Lower leg skin (tissue), 4 donors: ENCODE measurements at regions not wholly inside any gene's neighbourhood (a gene's known extent, or its start where the extent isn't known, plus 50 kb on each side); places are given as distances from the start of the nearest gene placed in this dataset.

Experiments used
- DNase-seq, 2 donors: peaks; one replicate each; pipeline ENCODE4 v3.0.0-alpha.2; 2019; ENCODE audit warnings: low spot score in 2 of 2
- H3K4me3 ChIP-seq: fragments of 200-600 bp; sonication (generic); 2 replicates; pipeline ENCODE4 v1.5.1; 2017; ENCODE audit warnings: mild to moderate bottlenecking, low read depth; ENCODE audit not compliant: poor library complexity, severe bottlenecking
- CTCF ChIP-seq, 3 donors: fragments of 450-650 bp; IDR thresholded peaks; one replicate each; pipeline ENCODE4 v1.5.1; 2016; ENCODE audit warnings: antibody characterized with exemption in 3 of 3, mild to moderate bottlenecking in 3 of 3, moderate library complexity in 2 of 3
- POLR2A ChIP-seq, 2 donors: fragments of 450-650 bp; IDR thresholded peaks; one replicate each; pipeline ENCODE4 v1.6.1; 2016 to 2017; ENCODE audit warnings: antibody characterized with exemption in 2 of 2, mild to moderate bottlenecking in 1 of 2, moderate library complexity in 1 of 2
- WGBS, 2 donors: methylation state at CpG; one replicate each; pipeline ENCODE4 v1.1.5; 2018; 5-methylcytosine and 5-hydroxymethylcytosine counted together
- intact Hi-C: fragments of 100-400 bp; cut with DNase I; formaldehyde crosslinking; loops from one replicate; pipeline ENCODE4 v1.15.0; 2023; ENCODE audit warnings: low total_unique reads

- no peak overlapping the region for H3K4me3 ChIP-seq
- 85 to 88% methylated on average over 8 of the region's 8 CpGs for WGBS, 2 donors
- intact Hi-C loops = no loop called here
- no peak for DNase-seq
- TF ChIP-seq CTCF (IDR thresholded peaks at IDR 0.05) = no peak
- no peak for TF ChIP-seq POLR2A (IDR thresholded peaks at IDR 0.05)
Observed at GRCh38 chr18:26794230-26795101, 71.0 kb downstream of the AQP4 start.

- 93 to 98% methylated on average over 1 of the region's 1 CpG for WGBS, 2 donors
- intact Hi-C loops = no loop called here
- H3K4me3 ChIP-seq = no peak overlapping the region
Observed at GRCh38 chr18:26792661-26793060, 72.8 kb downstream of the AQP4 start.

DNA sequence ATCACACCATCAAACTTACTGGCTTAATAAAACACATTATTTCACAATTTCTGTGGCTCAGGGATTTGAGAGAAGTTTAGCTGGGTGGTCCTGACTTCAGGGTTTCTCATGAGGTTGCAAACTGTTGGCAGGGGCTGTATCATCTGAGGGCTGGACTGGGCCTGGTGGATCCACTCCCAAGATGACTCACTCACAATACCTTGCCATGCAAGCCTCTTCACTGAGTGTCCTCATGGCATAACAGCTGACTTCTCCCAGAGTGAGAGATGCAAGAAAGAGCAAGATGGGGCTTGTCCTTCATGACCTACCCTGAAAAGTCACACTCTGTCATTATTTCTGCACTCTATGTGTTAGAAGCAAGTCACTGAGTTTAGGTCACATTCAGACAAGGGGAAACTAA is 73.8 kb downstream of the AQP4 start:
- no peak overlapping the region for H3K4me3 ChIP-seq
- no peak for DNase-seq
- intact Hi-C loops = no loop called here
- TF ChIP-seq POLR2A (IDR thresholded peaks at IDR 0.05) = no peak
- no peak for TF ChIP-seq CTCF (IDR thresholded peaks at IDR 0.05)

More at GRCh38 chr18:26792661-26793060, 72.8 kb downstream of the AQP4 start:
- TF ChIP-seq CTCF (IDR thresholded peaks at IDR 0.05) (no peak), POLR2A (IDR thresholded peaks at IDR 0.05) (no peak)
- no peak for DNase-seq

DNA sequence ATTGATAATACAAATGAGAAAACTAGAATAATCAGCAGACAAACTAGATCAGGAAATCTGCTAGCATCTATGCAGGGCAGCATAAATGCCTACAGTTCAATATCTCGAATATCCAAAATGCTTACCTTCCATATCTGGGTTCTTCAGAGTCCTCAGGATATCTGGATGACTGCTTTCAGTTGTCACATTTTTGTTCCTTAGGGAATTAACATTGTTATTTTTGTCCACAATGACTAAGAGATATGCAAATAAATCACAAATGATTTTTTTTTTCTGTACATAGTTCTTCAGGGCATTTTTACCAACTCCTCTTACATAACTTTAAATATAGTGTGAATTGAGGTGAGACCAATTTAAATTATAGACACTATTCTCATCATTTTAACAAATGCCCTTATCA is 80.9 kb downstream of the AQP4 start:
- H3K4me3 ChIP-seq = no peak overlapping the region
- intact Hi-C loops = no loop called here
- WGBS, 2 donors = 70 to 72% methylated on average over 1 of the region's 1 CpG
- DNase-seq = no peak
- TF ChIP-seq CTCF (IDR thresholded peaks at IDR 0.05) = no peak
- TF ChIP-seq POLR2A (IDR thresholded peaks at IDR 0.05) = no peak

DNA sequence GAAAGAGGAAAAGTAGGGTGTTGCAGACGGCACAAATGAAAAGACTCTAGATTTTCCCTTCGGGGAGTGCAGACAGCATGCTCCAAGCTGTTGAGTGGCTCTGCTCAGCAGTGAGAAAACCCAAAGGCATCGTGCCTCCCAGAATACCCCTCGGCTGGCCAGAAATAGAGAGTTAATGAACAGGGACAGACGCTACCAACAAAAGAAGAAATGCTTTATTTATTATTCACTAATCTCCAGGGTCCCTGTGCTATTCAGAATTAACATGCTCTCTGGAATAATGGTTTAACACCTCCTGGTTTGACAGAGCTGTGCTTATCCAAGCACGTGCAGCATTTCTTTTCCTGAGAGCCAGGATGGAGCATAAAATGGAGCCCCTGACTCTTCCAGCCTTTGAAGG is 82.3 kb downstream of the AQP4 start:
- WGBS, 2 donors = 74 to 76% methylated on average over 6 of the region's 6 CpGs
- intact Hi-C loops = no loop called here
- H3K4me3 ChIP-seq = no peak overlapping the region
- no peak for DNase-seq
- TF ChIP-seq CTCF (IDR thresholded peaks at IDR 0.05) (no peak), POLR2A (IDR thresholded peaks at IDR 0.05) (no peak)
